Upper lobe of right lung (tissue), 1 donor: ENCODE measurements at regions not wholly inside any gene's neighbourhood (a gene's known extent, or its start where the extent isn't known, plus 50 kb on each side); places are given as distances from the start of the nearest gene placed in this dataset.
"Not testable (repeated sequence)": the region's sequence is repeated elsewhere in the genome, so short reads cannot be mapped to it uniquely, and the experiment has no call there.

Source experiments
- ATAC-seq: fragments of 200-7000 bp; cut with Tn5 transposase; one replicate; pipeline ENCODE4 v1.9.1; 2020; ENCODE audit warnings: mild to moderate bottlenecking, moderate library complexity
- DNase-seq: peaks from one replicate; pipeline ENCODE4 v3.0.0-alpha.2; 2020
- H3K27ac ChIP-seq: fragments of 200-600 bp; one replicate; pipeline ENCODE4 v1.8.0; 2022
- H3K27me3 ChIP-seq: fragments of 200-600 bp; one replicate; pipeline ENCODE4 v1.8.0; 2022; ENCODE audit warnings: mild to moderate bottlenecking
- H3K36me3 ChIP-seq: fragments of 200-600 bp; one replicate; pipeline ENCODE4 v1.8.0; 2022
- H3K4me1 ChIP-seq: fragments of 200-600 bp; one replicate; pipeline ENCODE4 v1.8.0; 2022
- H3K4me3 ChIP-seq: fragments of 200-600 bp; one replicate; pipeline ENCODE4 v1.8.0; 2022; ENCODE audit warnings: mild to moderate bottlenecking
- H3K9me3 ChIP-seq: fragments of 200-600 bp; one replicate; pipeline ENCODE4 v1.8.0; 2022
- intact Hi-C: fragments of 100-400 bp; cut with DNase I; formaldehyde crosslinking; loops from one replicate; pipeline ENCODE4 v1.11.0; 2022
- TF ChIP-seq, protein P1 (sequence below): fragments of 200-600 bp; IDR thresholded peaks from one replicate; pipeline ENCODE4 v1.8.0; 2022; ENCODE audit warnings: antibody characterized with exemption
- donor health status: DM: no; HTN: yes; CAD: no; lungs with severe emphysema.

DNA sequence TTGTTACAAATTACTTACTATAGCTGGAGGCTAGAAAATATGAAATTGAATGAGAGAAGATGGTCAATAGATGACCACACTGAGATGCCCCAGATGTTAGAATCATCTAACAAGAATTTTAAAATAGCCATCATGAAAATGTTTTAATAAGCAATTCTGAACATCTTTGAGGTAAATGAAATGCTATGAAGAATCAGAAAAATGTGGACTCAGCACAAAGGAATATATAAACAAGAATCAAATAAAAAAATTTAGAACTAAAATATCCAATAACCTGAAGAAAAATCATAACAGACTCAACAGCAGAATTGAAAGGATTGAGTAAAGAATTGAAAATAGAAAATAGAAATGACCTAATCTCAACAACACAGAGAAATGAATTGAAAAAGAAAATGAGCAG, 248.5 kb downstream of the PRDM9 start:
- H3K4me3 ChIP-seq = no peak overlapping the region
- H3K36me3 ChIP-seq = no peaks in the 10 kb centered on the region
- DNase-seq (no peak), ATAC-seq (no peak)
- H3K4me1 ChIP-seq = no peaks in the 10 kb centered on the region
- H3K27ac ChIP-seq = no peak overlapping the region
- TF ChIP-seq, protein P1, sequence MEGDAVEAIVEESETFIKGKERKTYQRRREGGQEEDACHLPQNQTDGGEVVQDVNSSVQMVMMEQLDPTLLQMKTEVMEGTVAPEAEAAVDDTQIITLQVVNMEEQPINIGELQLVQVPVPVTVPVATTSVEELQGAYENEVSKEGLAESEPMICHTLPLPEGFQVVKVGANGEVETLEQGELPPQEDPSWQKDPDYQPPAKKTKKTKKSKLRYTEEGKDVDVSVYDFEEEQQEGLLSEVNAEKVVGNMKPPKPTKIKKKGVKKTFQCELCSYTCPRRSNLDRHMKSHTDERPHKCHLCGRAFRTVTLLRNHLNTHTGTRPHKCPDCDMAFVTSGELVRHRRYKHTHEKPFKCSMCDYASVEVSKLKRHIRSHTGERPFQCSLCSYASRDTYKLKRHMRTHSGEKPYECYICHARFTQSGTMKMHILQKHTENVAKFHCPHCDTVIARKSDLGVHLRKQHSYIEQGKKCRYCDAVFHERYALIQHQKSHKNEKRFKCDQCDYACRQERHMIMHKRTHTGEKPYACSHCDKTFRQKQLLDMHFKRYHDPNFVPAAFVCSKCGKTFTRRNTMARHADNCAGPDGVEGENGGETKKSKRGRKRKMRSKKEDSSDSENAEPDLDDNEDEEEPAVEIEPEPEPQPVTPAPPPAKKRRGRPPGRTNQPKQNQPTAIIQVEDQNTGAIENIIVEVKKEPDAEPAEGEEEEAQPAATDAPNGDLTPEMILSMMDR = no peak
- H3K27me3 ChIP-seq = no peaks in the 10 kb centered on the region
- H3K9me3 ChIP-seq = no peaks in the 10 kb centered on the region
- intact Hi-C loops = no loop called here

GRCh38 chr5:23756779-23757178, 249.4 kb downstream of the PRDM9 start:
- Histone ChIP-seq H3K4me3 (no peak overlapping the region), H3K4me1 (no peaks in the 10 kb centered on the region), H3K27ac (no peak overlapping the region), H3K9me3 (no peaks in the 10 kb centered on the region), H3K27me3 (no peaks in the 10 kb centered on the region), H3K36me3 (no peaks in the 10 kb centered on the region)
- intact Hi-C loops = no loop called here
- TF ChIP-seq, protein P1 = no peak
- ATAC-seq (no peak), DNase-seq (no peak)

DNA sequence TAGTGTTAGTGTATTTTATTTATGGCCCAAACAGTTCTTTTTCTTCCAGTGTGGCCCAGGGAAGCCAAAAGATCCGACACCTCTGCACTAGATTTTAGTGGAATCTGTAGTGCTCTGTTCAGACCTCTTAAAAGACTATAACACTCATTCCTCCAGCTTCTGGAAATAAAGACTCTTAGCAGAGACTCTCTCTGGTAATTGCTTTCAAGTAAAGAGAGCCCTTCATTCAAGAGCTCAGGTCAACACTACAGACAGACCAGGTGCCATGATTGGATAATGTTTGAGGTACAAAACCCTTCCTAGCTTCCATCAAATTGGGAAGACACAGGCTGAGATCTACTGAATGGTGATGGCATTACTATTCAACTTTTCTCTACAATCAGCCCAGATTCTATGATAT, 255.8 kb downstream of the PRDM9 start:
- DNase-seq (no peak), ATAC-seq (peak; percentile 80)
- H3K27me3 ChIP-seq = no peaks in the 10 kb centered on the region
- H3K4me1 ChIP-seq = no peaks in the 10 kb centered on the region
- TF ChIP-seq, protein P1 = no peak
- no peaks in the 10 kb centered on the region for H3K9me3 ChIP-seq
- no peak overlapping the region for H3K4me3 ChIP-seq
- no peak overlapping the region for H3K27ac ChIP-seq
- H3K36me3 ChIP-seq = no peaks in the 10 kb centered on the region
- intact Hi-C loops = no loop called here

- intact Hi-C loops = no loop called here
- Histone ChIP-seq H3K36me3 (no peaks in the 10 kb centered on the region), H3K27me3 (no peaks in the 10 kb centered on the region), H3K27ac (no peak overlapping the region), H3K9me3 (no peaks in the 10 kb centered on the region), H3K4me3 (no peak overlapping the region), H3K4me1 (no peaks in the 10 kb centered on the region)
- DNase-seq (no peak), ATAC-seq (no peak)
- TF ChIP-seq, protein P1 = no peak
Measured at GRCh38 chr5:23776684-23777083, 269.3 kb downstream of the PRDM9 start.

DNA sequence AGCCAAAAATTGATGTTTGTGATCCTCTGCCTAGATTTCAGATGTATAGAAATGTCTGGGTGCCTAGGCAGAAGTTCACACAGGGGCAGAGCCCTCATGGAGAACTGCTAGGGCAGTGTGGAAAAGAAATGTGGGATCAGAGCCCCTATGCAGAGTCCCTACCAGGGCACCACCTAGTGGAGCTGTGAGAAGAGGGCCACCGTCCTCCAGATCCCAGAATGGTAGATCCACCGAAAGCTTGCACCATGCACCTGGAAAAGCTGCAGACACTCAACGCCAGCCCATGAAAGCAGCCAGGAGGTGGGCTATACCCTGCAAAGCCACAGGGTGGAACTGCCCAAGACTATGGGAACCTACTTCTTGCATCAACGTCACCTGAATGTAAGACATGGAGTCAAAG, 292.9 kb downstream of the PRDM9 start:
- H3K27me3 ChIP-seq, H3K27ac ChIP-seq, DNase-seq, H3K4me1 ChIP-seq, ATAC-seq, H3K36me3 ChIP-seq, H3K4me3 ChIP-seq, intact Hi-C loops, H3K9me3 ChIP-seq: not testable (repeated sequence)
- TF ChIP-seq, protein P1 = peak; percentile 3

GRCh38 chr5:23820765-23821471, 313.5 kb downstream of the PRDM9 start:
- H3K9me3 ChIP-seq = no peaks in the 10 kb centered on the region
- no peaks in the 10 kb centered on the region for H3K36me3 ChIP-seq
- no peak overlapping the region for H3K27ac ChIP-seq
- H3K4me3 ChIP-seq = no peak overlapping the region
- intact Hi-C loops = no loop called here
- TF ChIP-seq, protein P1 = peak; percentile 32
- H3K27me3 ChIP-seq = no peaks in the 10 kb centered on the region
- no peaks in the 10 kb centered on the region for H3K4me1 ChIP-seq
- no peak for ATAC-seq
- DNase-seq = no peak
